Erythroblast (primary cell): ENCODE measurements at regions not wholly inside any gene's neighbourhood (a gene's known extent, or its start where the extent isn't known, plus 50 kb on each side); places are given as distances from the start of the nearest gene placed in this dataset.

Source experiments
- GATA1 ChIP-seq: IDR thresholded peaks from 2 replicates; pipeline ENCODE4 v1.6.1; 2011; ENCODE audit warnings: low read depth, mild to moderate bottlenecking, control low read depth, low read length, moderate library complexity
- POLR2A ChIP-seq: IDR thresholded peaks from 2 replicates; pipeline ENCODE4 v1.6.1; 2011; ENCODE audit warnings: mild to moderate bottlenecking, low read length

DNA sequence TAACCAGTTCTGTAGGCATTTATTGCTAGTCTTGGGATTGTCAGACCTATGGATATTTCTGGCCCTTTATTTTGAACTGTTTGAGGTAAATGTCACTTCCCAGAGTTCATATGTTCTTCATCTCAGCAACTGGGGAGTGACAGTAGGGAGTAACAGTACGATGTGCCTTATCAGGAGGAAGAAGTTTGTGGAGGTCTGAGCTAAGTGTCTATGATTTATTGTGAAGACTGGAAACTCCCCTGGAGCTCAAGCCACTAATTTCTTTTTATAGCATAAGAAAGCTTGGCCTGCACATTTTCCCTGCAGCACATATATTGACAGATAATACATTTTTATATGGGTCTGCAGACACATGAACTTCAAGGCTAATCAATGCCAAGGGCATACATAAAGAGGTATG, 383.8 kb downstream of the GRXCR1 start:
- TF ChIP-seq POLR2A: no peak
- TF ChIP-seq GATA1: no peak
